ENCODE measurements at regions not wholly inside any gene's neighbourhood (a gene's known extent, or its start where the extent isn't known, plus 50 kb on each side); places are given as distances from the start of the nearest gene placed in this dataset.
"Not testable (repeated sequence)": the region's sequence is repeated elsewhere in the genome, so short reads cannot be mapped to it uniquely, and the experiment has no call there.

- no peak overlapping the region for H3K4me2 ChIP-seq (ENCODE audit: low read length)
- H3K9ac ChIP-seq (ENCODE audit: low read length): no peak overlapping the region
- H3K27ac ChIP-seq (ENCODE audit: low read length): no peak overlapping the region
- no peaks in the 10 kb centered on the region for H4K20me1 ChIP-seq (ENCODE audit: insufficient read depth, low read length)
- H3K36me3 ChIP-seq (replicated peaks; ENCODE audit: low read depth, low read length): no peaks in the 10 kb centered on the region
- H2AFZ ChIP-seq (ENCODE audit: low read depth, low read length): no peak overlapping the region
- TF ChIP-seq CTCF (IDR thresholded peaks at IDR 0.05; ENCODE audit: low read depth, low read length): no peak
- TF ChIP-seq EZH2phosphoT487 (IDR thresholded peaks at IDR 0.05; ENCODE audit: low read depth): no peak
- no peaks in the 10 kb centered on the region for H3K4me1 ChIP-seq (ENCODE audit: low read length)
- H3K9me3 ChIP-seq (ENCODE audit: insufficient read depth, low read length): no peaks in the 10 kb centered on the region
- H3K4me3 ChIP-seq (ENCODE audit: low read length): no peak overlapping the region
- H3K79me2 ChIP-seq (ENCODE audit: low read length): no peaks in the 10 kb centered on the region
- no peaks in the 10 kb centered on the region for H3K27me3 ChIP-seq (ENCODE audit: low read depth, low read length)
These were observed 91.0 kb upstream of the PLAAT1 start for GRCh38 chr3:193149998-193150397.

- not testable (repeated sequence) for H2AFZ ChIP-seq (ENCODE audit: low read depth, low read length); H3K4me2 ChIP-seq (ENCODE audit: low read length); H3K4me3 ChIP-seq (ENCODE audit: low read length); H3K79me2 ChIP-seq (ENCODE audit: low read length); H3K9me3 ChIP-seq (ENCODE audit: insufficient read depth, low read length); H3K4me1 ChIP-seq (ENCODE audit: low read length); H3K27me3 ChIP-seq (ENCODE audit: low read depth, low read length); H4K20me1 ChIP-seq (ENCODE audit: insufficient read depth, low read length); H3K36me3 ChIP-seq (replicated peaks; ENCODE audit: low read depth, low read length); H3K9ac ChIP-seq (ENCODE audit: low read length); H3K27ac ChIP-seq (ENCODE audit: low read length)
These were observed 85.8 kb upstream of the PLAAT1 start for GRCh38 chr3:193155044-193155781.

- Histone ChIP-seq H3K79me2 (ENCODE audit: low read length) (no peaks in the 10 kb centered on the region), H3K9me3 (ENCODE audit: insufficient read depth, low read length) (no peaks in the 10 kb centered on the region), H3K4me3 (ENCODE audit: low read length) (no peak overlapping the region), H4K20me1 (ENCODE audit: insufficient read depth, low read length) (no peaks in the 10 kb centered on the region), H3K4me1 (ENCODE audit: low read length) (no peaks in the 10 kb centered on the region), H3K9ac (ENCODE audit: low read length) (no peak overlapping the region), H3K27me3 (ENCODE audit: low read depth, low read length) (no peaks in the 10 kb centered on the region), H3K4me2 (ENCODE audit: low read length) (no peak overlapping the region), H3K36me3 (replicated peaks; ENCODE audit: low read depth, low read length) (no peaks in the 10 kb centered on the region), H2AFZ (ENCODE audit: low read depth, low read length) (no peak overlapping the region), H3K27ac (ENCODE audit: low read length) (no peak overlapping the region)
- TF ChIP-seq EZH2phosphoT487 (IDR thresholded peaks at IDR 0.05; ENCODE audit: low read depth): no peak
- no peak for TF ChIP-seq CTCF (IDR thresholded peaks at IDR 0.05; ENCODE audit: low read depth, low read length)
These were observed 84.0 kb upstream of the PLAAT1 start for GRCh38 chr3:193157051-193157450.

GRCh38 chr3:193165431-193166120 is 75.4 kb upstream of the PLAAT1 start:
- H3K79me2 ChIP-seq (ENCODE audit: low read length): no peaks in the 10 kb centered on the region

More at GRCh38 chr3:193165431-193166120, 75.4 kb upstream of the PLAAT1 start:
- TF ChIP-seq EZH2phosphoT487 (IDR thresholded peaks at IDR 0.05; ENCODE audit: low read depth) (no peak), CTCF (IDR thresholded peaks at IDR 0.05; ENCODE audit: low read depth, low read length) (no peak)
- Histone ChIP-seq H3K9me3 (ENCODE audit: insufficient read depth, low read length) (no peaks in the 10 kb centered on the region), H3K27ac (ENCODE audit: low read length) (no peak overlapping the region), H4K20me1 (ENCODE audit: insufficient read depth, low read length) (no peaks in the 10 kb centered on the region), H3K4me2 (ENCODE audit: low read length) (no peak overlapping the region), H3K27me3 (ENCODE audit: low read depth, low read length) (peaks cover 14% of the 10 kb centered on the region), H3K36me3 (replicated peaks; ENCODE audit: low read depth, low read length) (no peaks in the 10 kb centered on the region), H3K9ac (ENCODE audit: low read length) (no peak overlapping the region), H2AFZ (ENCODE audit: low read depth, low read length) (no peak overlapping the region), H3K4me3 (ENCODE audit: low read length) (no peak overlapping the region), H3K4me1 (ENCODE audit: low read length) (no peaks in the 10 kb centered on the region)
